ENCODE measurements at regions not wholly inside any gene's neighbourhood (a gene's known extent, or its start where the extent isn't known, plus 50 kb on each side); places are given as distances from the start of the nearest gene placed in this dataset.
A peak's percentile ranks its signal among the peaks of the same experiment; 100 is the strongest.

DNA sequence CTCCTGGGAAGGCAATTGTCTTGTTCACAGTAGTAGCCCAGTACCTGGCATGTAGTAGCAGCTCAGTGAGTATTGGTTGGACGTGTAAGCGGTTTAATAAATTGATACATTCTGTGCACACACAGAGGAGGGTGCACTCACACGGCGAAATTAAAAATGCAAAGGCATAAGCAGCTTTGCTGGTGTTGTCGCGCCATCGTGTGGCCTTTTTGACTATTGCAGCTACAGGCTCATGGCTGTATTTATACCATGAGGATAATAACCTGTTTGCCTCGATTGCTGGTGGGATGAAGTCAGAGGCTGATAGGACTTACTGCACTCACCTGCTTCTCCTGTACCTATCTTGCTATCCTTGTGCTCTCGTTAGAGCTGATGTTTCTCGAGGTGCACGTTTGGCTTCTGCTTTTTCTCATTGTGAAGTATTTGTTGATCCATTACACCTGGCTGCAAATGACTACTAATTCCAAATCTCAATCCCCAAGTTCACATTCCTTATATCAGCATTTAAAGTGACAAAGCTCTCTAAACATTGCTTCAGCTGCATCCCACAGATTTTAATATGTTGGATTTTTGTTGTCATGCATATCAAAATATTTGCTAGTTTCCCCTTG lies 61.5 kb downstream of the TBXT start:
- peak; percentile 77 for DNase-seq

GRCh38 chr6:166105341-166106075 lies 62.1 kb downstream of the TBXT start:
- no peak for DNase-seq

DNA sequence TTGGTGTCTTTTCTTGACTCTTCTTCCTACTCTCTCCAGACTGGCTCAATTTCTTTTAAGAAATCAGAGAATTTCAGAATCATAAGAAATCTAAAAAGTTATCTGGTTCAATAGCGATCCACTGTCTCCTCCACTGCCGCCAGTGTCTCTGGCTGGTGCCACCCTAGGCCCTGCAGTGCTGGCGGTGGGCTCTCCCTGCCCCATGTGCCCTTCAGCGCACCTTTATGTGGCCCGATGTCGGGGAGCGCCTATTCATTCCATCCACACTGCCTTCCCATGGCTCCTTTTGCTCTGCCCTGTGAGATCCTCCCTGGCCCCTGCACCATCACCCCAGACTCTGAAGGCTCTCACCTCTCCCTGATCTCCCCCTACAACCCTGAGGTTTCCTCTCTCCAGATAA lies 62.8 kb downstream of the TBXT start:
- no peak for DNase-seq

DNA sequence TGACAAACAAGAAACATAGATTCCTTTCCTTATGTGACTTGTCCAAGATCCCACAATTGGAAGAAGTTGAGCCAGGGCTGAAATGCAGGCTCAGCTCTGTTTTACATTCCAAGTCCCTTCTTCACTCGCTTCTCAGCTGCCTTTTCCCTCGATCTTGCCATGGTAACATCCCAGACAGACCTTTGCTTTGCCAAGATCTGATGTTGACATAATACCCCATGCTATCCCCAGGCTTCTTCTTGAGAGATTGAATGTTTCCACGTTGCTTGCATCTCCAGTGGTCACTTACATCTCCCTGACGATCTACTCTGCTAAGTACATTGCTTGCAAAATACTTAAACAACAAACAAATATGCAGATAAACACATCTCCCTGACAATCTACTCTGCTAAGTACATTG lies 63.5 kb downstream of the TBXT start:
- DNase-seq = no peak

DNA sequence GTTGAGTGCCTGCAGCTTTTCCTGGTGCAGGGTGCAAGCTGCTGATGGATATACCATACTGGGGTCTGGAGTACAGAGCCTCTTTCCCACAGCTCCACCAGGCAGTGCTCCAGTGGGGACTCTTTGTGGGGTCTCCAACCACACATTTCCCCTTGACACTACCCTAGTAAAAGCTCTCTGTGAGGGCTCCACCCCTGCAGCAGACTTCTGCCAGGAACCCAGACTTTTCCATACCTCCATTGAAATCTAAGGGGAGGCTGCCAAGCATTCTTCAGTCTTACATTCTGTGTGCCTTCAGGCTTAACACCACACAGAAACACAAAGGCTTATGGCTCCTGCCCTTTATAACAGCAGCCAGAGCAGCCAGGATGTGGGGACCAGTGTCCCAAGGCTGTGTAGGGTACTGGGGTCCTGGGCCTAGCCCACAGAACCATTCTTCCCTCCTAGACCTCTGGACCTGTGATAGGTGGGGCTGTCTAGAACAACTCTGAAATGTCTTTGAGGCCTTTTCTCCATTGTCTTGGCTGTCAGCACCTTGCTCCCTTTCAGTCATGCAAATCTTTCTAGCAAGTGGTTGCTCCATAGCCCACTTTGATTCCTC lies 65.7 kb downstream of the TBXT start:
- no peak for DNase-seq

DNA sequence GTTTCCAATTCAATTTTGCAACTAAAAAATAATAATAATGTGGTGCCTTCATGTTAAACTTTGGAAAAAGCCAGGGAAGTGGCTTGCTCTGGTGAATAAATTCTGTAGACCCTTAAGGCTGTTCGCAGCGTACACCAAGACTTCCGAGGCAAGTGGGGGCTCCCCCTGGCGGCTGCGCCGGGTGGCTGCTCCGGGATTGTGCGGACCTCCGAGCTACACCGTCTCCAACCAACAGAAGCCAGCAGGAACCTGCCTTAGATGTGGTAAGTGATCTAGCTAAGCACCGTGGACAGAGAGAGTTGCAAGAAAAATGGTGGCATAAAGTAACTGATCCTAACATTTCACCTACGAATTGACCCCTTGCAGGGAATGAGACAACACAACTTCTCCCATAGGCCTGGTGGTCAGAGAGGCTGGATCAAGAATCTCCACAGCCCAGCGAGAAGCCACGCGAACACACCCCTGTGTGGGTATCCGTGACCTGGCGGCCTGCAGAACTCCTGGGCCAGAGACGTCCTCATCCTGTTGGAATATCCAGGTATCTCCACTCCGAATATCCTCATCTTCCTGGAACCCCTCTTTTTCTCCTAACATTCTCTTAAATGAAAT lies 69.6 kb downstream of the TBXT start:
- peak; percentile 67 for DNase-seq

DNA sequence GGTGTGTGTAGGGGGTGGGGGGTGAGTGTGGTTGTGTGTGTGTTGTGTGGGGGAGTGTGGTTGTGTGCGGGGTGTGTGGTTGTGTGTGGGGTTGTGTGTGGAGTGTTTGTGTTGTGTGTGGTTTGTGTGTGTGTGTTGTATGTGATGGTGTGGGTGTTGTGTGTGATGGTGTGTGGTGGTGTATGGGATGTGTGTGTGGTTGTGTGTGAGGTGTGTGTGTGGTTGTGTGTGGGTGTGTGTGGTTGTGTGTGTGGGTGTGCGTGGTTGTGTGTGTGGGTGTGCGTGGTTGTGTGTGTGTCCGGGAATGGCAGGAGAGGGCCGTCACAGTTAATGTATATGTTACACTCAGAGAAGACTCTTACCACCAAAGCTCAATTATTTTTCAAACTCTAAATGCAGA lies 79.8 kb downstream of the TBXT start:
- DNase-seq = no peak

DNA sequence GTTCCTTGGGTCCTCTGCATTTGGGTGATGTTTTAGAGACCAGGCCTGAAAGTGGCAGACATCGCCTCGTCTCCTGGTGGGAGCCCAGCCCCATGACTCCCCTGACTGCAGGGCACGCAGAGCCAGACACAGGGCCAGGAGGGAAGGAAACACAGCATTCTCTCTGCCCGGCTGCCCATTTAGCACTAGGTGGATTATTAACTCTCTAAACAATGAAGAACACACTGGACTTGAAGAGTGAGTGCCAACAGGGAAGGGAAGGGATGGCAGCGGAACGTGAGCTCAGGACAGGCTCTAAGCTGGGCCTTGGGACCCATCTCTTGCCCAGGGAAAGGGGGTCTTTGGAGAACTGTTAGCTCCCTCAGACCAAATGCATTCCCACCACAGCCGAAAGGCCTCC lies 80.4 kb downstream of the TBXT start:
- no peak for DNase-seq

DNA sequence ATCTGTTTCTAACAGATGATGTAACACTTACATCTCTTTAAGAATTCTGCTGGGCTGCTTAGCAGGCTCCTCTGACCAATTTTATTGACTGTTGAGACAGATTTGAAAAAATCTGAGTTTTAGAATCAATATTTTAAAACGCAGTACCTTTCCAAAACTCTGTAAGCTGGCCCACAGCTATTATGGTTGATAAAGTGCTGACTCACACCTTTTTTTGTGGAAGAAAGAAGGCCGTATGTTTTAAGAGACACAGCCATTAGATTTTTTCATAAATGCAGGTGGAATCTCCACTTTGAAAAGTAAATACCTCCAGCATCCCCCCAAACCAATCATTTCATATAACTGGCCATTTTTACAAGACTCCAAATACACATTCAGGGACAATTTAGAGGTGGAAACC lies 82.2 kb downstream of the TBXT start:
- no peak for DNase-seq

DNA sequence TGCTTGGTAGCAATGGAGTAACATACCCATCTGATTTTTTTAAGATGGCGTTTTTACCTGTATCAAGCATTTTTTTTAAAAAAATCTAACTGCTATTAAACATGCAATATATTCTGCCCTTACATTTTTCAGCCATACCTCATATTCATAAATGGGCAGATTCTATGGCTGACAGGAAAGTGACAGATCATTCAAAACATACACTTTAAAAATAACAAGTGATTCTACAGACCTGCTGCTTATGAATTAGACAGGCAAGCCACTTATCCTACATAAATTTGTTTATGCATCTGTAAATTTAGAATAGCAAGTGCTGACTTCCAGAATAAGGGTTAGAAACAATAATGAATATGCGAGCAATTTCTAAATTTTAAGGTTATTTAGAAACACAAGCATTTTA lies 82.7 kb downstream of the TBXT start:
- no peak for DNase-seq

GRCh38 chr6:166079841-166080240 lies 87.8 kb downstream of the TBXT start:
- DNase-seq = no peak

GRCh38 chr6:166078294-166078693 lies 89.4 kb downstream of the TBXT start:
- no peak for DNase-seq

DNA sequence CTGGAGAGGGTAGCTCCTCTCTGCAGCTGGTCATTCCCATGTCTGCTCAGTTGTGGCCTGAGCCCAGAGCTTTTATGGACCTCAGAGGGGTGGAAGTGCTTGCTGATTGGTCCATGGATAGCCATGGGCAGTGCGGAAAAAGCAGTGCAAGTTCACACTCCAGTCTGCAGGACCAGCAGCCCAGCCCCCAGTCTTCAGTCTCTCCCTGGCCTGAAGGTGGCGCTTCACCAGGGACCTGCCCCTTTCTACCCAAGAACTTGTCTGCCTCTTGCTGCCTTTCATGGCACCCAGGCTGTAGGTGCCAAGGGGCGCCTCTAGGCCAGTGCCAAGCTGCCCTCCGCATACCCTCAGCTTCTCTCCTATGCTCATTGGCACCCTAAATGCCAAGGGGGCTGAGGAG lies 91.0 kb downstream of the TBXT start:
- DNase-seq = no peak

- DNase-seq = no peak
Observed at GRCh38 chr6:166075925-166076324, 91.7 kb downstream of the TBXT start.

DNA sequence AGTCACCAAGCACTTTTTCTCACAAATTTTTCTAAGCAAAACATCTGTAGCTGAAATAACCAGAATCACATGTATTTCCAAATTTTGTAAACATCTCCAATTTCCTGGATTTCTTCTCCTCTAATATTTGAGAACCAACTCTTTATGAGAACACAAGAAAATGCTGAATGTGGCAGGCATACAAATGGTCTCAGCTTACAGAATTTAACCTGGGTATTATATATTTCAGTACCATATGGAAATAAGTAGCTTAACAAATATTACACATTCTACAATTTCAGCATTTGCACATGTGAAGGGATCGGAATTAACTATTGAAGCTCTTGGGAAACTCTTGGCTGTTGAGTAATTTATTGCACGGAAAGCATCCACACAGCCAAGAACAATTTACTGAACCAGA lies 92.5 kb downstream of the TBXT start:
- DNase-seq = no peak

GRCh38 chr6:166073082-166073481 lies 94.6 kb downstream of the TBXT start:
- no peak for DNase-seq

DNA sequence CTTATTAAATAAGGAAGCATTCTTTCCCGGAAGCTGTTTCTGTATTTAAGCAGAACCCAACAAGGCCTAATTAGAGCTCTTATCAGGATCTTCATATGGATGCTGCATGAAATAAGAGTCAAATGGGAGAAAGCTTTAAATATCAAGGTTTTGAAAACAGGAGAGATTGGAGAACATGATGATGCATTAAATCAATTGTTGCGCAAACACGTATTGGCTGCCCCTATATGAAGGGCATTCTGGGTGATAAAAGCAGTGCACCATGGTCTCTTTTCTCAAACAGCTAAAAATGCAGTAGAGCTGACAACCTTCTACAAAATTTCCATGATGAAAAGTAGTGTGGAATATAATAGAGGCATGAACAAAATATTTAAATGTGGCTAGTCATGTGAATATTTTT lies 98.9 kb downstream of the TBXT start:
- no peak for DNase-seq

DNA sequence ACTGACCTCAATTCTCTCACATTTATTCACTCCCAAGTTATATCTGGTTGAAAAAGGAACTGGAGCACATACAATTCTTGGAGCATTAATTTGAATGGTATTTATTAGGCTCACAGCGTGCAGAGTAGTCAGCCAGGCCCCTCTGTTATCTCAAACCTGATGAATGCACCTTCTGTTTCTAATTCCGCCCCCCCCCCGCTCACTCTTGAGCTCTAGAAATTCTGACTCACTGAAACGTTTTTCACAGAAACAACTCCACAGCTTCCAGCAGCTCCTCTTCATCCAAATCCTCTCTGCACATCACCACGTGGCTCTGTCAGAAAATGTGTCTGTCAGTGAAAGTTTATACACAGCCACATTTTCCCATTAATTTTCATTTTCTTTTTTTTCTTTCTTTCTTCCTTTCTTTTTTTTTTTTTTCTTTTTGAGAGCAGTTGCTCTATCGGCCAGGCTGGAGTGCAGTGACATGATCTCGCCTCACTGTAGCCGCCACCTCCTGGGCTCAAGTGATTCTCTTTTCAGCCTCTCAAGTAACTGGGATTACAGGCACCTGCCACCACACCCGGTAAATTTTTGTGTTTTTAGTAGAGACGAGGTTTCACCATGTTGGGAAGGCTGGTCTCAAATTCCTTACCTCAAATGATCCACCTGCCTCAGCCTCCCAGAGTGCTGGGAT lies 109.4 kb downstream of the TBXT start:
- no peak for DNase-seq

DNA sequence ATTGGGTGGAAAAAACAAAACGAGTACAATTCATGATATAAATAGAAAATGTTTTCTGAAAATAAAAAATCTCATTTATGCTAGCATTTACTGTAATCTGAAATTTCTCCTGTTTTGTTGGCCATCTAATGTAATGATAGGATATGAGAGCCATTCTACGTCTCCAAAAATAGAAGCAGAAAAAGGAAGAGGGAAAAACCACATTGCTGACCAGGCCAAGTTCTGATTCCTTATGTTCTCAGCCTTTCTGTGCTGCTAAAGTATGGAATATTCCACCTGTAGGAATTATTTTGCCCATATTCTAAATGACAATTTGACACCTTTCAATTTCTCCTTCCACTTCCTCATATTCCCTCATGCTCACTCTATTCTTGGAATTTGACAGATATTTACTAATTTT lies 110.2 kb downstream of the TBXT start:
- no peak for DNase-seq

GRCh38 chr6:166056637-166057036 lies 111.0 kb downstream of the TBXT start:
- no peak for DNase-seq

DNA sequence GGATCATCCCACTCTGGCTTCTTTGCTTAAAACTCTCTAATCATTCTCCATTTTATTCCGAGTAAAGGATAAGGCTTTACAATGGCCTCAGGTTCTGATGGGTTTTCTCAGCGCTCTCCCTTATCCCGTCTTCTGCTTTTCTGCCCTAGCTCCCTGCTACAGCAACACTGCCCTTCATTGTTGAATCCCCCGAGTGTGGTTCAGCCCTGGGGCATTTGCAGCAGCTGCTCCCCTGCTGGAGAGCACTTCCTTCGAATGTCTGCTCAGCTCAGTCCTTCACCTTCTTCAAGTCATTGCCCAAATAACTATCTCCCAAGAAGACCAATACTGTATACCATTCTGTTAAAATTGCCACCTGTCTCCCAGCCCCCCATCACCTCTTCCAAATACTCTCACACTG lies 111.8 kb downstream of the TBXT start:
- DNase-seq = no peak

DNA sequence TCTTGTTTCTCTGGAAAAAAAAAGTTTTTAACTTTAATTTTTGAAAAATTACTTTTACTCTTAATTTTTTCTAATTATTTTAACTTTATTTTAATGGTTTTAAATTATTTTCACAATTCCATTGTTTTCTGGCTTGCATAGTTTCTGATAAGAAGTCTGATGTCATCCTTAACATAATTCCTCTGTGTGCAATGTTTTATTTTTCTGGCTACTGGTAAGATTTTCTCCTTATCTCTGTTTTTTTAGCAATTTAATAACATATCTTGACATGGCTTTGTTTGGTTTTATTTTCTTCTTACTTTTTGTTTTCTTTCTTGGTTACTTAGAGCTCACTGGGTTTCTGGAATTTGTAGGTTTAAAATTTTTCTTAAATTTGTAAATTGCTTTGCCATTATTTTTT lies 114.8 kb downstream of the TBXT start:
- no peak for DNase-seq

DNA sequence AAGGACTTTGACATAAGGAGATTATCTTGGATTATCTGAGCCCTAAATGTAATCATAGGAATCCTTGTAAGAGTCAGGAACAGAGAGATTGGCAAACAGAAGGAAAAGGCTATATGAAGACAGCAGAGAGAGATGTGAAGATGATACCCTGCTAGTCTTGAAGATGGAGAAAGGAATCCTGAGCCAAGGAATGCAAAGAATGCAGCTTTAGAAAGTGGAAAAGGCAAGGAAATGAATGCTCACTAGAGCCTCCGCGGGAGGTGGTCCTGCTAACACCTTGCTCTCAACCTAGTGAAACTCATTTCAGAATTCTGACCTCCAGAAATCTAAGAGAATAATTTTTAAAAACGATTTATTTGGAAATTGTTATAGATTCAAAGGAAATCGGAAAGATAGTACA lies 117.1 kb downstream of the TBXT start:
- DNase-seq = no peak

DNA sequence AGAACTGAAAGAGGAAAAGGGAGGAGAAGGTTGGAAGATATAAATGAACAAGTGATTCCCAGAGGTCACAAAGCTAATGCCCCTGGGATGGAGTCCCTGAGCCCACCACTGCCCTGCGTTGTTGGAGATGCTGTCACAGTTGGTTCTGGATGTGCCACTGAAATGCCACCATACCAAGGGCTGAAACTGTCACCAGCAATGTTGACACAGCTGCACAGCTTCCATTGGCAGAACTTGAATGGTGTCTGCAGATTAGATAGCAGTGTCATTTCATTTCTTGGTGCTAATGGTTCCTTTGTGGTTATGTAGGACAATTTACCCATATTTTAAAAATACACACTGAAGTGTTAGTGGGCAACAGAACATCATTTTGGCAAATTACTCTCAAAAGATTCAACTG lies 120.7 kb downstream of the TBXT start:
- no peak for DNase-seq

Measured in activated CD4-positive, alpha-beta T cell treated with anti-CD3 and anti-CD28 coated beads, Interleukin-2, Interleukin-6, amounts not matched to agents 100 ng/mL and 50 ng/mL, durations not matched to agents 16 hours and 8 hours (primary cell).